ENCODE measurements at regions not wholly inside any gene's neighbourhood (a gene's known extent, or its start where the extent isn't known, plus 50 kb on each side); places are given as distances from the start of the nearest gene placed in this dataset.

DNA sequence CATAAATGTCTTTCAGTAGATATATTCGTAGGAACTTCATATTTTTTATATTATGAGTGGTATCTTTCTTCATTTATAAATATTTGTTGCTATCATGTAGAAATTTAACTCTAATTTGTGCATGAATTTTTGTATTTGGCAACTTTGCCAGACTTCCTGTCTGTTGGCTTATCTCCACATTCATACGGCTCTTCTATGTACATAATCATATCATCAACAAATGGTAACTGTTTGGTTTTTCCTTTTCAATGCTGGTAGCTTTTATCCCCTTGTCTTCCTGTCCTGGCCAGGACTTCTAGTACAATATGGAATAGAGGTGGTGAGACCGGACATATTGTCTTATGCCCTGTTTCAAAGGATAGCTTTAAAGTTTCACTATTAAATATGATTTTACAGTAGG is 132.3 kb upstream of the COL5A1 start (continued):
- TF ChIP-seq ZNF274 (IDR thresholded peaks at IDR 0.05; ENCODE audit: borderline replicate concordance, low read depth, low read length) (no peak), GATAD2B (IDR thresholded peaks at IDR 0.05; ENCODE audit: borderline replicate concordance) (no peak)

DNA sequence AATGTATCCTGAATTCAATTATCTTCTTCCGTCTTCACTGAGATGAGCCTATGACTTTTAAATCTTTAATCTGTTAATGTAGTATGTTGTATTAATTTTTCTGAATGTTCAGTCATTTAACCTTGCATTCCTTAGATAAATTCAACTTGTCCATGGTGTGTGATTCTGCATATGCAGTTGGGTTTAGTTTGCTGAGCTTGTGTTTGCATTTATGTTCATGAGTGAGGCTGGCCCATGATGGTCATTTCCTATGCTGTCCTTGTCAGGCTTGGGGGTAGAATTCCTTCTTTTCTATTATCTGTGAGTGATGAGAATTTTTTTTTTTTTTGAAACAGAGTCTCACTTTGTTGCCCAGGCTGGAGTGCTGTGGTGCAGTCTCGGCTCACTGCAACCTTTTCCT is 131.8 kb upstream of the COL5A1 start:
- ChIA-PET POLR2A (no interaction called here), CTCF (ENCODE audit: low intra/inter-chr PET ratio) (no interaction called here)
- no peak for TF ChIP-seq ARHGAP35 (IDR thresholded peaks at IDR 0.05; ENCODE audit: partially characterized antibody)
- no peak for TF ChIP-seq MIER1 (IDR thresholded peaks at IDR 0.05; ENCODE audit: low read depth)
- no peak for TF ChIP-seq ATF7 (IDR thresholded peaks at IDR 0.05)
- no peak for TF ChIP-seq MAFF (IDR thresholded peaks at IDR 0.05; ENCODE audit: low read length)
- no peak for TF ChIP-seq ZBTB7A (IDR thresholded peaks at IDR 0.05; ENCODE audit: borderline replicate concordance, control insufficient read depth, low read depth, low read length)
- no peak overlapping the region for H3K9ac ChIP-seq (ENCODE audit: insufficient read depth in 1 of 2, low read depth in 2 of 2, low read length in 2 of 2)
- ATAC-seq (no peak), DNase-seq (ENCODE audit: extremely low read depth in 1 of 4, low spot score in 3 of 4) (no peak), FAIRE-seq (no peak)
- H3K4me2 ChIP-seq (ENCODE audit: insufficient read depth, low read length): no peak overlapping the region
- no TSS peak for BruUV-seq (replicated peaks)
- H3K9me3 ChIP-seq (replicated peaks; ENCODE audit: control insufficient read depth, insufficient read depth, low read depth, low read length): no peaks in the 10 kb centered on the region
- H3K27me3 ChIP-seq (ENCODE audit: control insufficient read depth in 2 of 2, insufficient read depth in 2 of 2, low read length in 2 of 2): peaks cover 0 to 14% of the 10 kb centered on the region in 2 experiments; a peak in 3 of 5 replicates
- H4K20me1 ChIP-seq (replicated peaks; ENCODE audit: control insufficient read depth, insufficient read depth, low read length): no peaks in the 10 kb centered on the region
- 12% methylated on average over 2 of the region's 2 CpGs for WGBS (ENCODE audit: insufficient coverage, low coverage, missing lambda C conversion rate)
- intact Hi-C loops (cut with micrococcal nuclease): no loop called here
- no peak overlapping the region for H3K4me3 ChIP-seq
- in situ Hi-C loops (cut with MboI): no loop called here
- no peak overlapping the region for H3K27ac ChIP-seq (ENCODE audit: extremely low read depth, low read depth, low read length)
- H3K9me1 ChIP-seq (ENCODE audit: control insufficient read depth, insufficient read depth, low read length): no peaks in the 10 kb centered on the region
- no peaks in the 10 kb centered on the region for H3K79me2 ChIP-seq (ENCODE audit: control insufficient read depth, insufficient read depth, low read length)
- H2AFZ ChIP-seq (ENCODE audit: low read depth, low read length): no peak overlapping the region
- H3K36me3 ChIP-seq (ENCODE audit: control insufficient read depth, insufficient read depth, low read length): no peaks in the 10 kb centered on the region
- H3K4me1 ChIP-seq (replicated peaks in 1 of 2; ENCODE audit: control insufficient read depth in 2 of 2, insufficient read depth in 2 of 2, low read length in 2 of 2): no peaks in the 10 kb centered on the region
